Sigmoid colon (tissue), 4 donors: ENCODE measurements at regions not wholly inside any gene's neighbourhood (a gene's known extent, or its start where the extent isn't known, plus 50 kb on each side); places are given as distances from the start of the nearest gene placed in this dataset.
"Not testable (repeated sequence)": the region's sequence is repeated elsewhere in the genome, so short reads cannot be mapped to it uniquely, and the experiment has no call there.

Experiments used
- EP300 ChIP-seq, 4 donors: sonication (generic); formaldehyde crosslinking; IDR thresholded peaks; one replicate each; pipeline ENCODE4 v1.6.1; 2017; ENCODE audit warnings: antibody characterized with exemption in 4 of 4
- POLR2A ChIP-seq, 2 donors: fragments of 450-650 bp; IDR thresholded peaks; one replicate each; pipeline ENCODE4 v1.6.1; 2016; ENCODE audit warnings: antibody characterized with exemption in 2 of 2, mild to moderate bottlenecking in 2 of 2, moderate library complexity in 2 of 2
- POLR2AphosphoS5 ChIP-seq, 4 donors: sonication (generic); formaldehyde crosslinking; IDR thresholded peaks; one replicate each; pipeline ENCODE4 v1.6.1; 2017; ENCODE audit warnings: antibody characterized with exemption in 4 of 4
- TF ChIP-seq, protein P1 (sequence below), 4 experiments: fragments of 450-650 bp in 3 of 4; fragments of 200-600 bp in 1 of 4; IDR thresholded peaks; one replicate each; pipeline ENCODE4 v1.5.1; 2016 to 2019; ENCODE audit warnings: antibody characterized with exemption in 4 of 4, mild to moderate bottlenecking in 3 of 4, moderate library complexity in 2 of 4

DNA sequence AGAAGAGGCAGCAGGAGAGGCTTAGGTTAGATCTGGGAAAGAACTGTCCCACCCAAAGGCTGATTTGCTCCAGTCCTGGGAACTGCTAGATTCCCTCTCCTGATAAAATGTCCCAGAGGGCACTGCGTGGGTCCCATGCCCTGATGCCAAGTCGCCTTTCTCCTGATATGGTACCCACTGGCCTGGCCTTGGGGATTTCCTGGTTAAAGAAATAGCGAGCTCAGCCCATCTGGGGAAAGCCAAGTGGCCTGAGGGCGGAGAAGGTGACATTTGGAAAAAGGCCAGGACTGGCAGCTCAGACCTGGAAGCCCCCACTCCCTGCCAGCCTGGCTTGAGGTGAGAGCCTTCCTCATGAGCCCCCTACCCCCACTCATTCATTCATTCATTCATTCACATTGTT is 94.2 kb downstream of the NSUN5 start:
- TF ChIP-seq, protein P1, sequence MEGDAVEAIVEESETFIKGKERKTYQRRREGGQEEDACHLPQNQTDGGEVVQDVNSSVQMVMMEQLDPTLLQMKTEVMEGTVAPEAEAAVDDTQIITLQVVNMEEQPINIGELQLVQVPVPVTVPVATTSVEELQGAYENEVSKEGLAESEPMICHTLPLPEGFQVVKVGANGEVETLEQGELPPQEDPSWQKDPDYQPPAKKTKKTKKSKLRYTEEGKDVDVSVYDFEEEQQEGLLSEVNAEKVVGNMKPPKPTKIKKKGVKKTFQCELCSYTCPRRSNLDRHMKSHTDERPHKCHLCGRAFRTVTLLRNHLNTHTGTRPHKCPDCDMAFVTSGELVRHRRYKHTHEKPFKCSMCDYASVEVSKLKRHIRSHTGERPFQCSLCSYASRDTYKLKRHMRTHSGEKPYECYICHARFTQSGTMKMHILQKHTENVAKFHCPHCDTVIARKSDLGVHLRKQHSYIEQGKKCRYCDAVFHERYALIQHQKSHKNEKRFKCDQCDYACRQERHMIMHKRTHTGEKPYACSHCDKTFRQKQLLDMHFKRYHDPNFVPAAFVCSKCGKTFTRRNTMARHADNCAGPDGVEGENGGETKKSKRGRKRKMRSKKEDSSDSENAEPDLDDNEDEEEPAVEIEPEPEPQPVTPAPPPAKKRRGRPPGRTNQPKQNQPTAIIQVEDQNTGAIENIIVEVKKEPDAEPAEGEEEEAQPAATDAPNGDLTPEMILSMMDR (IDR thresholded peaks at IDR 0.05), result not testable (repeated sequence)
- TF ChIP-seq POLR2A, EP300, POLR2AphosphoS5 (IDR thresholded peaks at IDR 0.05): not testable (repeated sequence)
